Left kidney (tissue), 1 donor: ENCODE measurements at regions not wholly inside any gene's neighbourhood (a gene's known extent, or its start where the extent isn't known, plus 50 kb on each side); places are given as distances from the start of the nearest gene placed in this dataset.
"Not testable (repeated sequence)": the region's sequence is repeated elsewhere in the genome, so short reads cannot be mapped to it uniquely, and the experiment has no call there.

Experiments used
- DNase-seq: peaks from one replicate; pipeline ENCODE4 v3.0.0-alpha.2; 2013

- DNase-seq: no peak
Observed at GRCh38 chr6:151154418-151154817, 85.3 kb upstream of the AKAP12 start.

- DNase-seq: no peak
Observed at GRCh38 chr6:151155095-151155494, 84.7 kb upstream of the AKAP12 start.

GRCh38 chr6:151160929-151161757 lies 78.6 kb upstream of the AKAP12 start:
- DNase-seq: peak; percentile 83

GRCh38 chr6:151164383-151164782 lies 75.4 kb upstream of the AKAP12 start:
- DNase-seq: no peak

- DNase-seq: no peak
Observed at GRCh38 chr6:151166180-151166579, 73.6 kb upstream of the AKAP12 start.

GRCh38 chr6:151167034-151167433 lies 72.7 kb upstream of the AKAP12 start:
- no peak for DNase-seq

- no peak for DNase-seq
Observed at GRCh38 chr6:151170622-151171246, 69.0 kb upstream of the AKAP12 start.

- DNase-seq: no peak
Observed at GRCh38 chr6:151172751-151173150, 67.0 kb upstream of the AKAP12 start.

GRCh38 chr6:151175662-151176445 lies 63.9 kb upstream of the AKAP12 start:
- DNase-seq: no peak

GRCh38 chr6:151176911-151177770 lies 62.6 kb upstream of the AKAP12 start:
- no peak for DNase-seq

- DNase-seq: no peak
Observed at GRCh38 chr6:151178373-151178772, 61.4 kb upstream of the AKAP12 start.

GRCh38 chr6:151179321-151179720 lies 60.4 kb upstream of the AKAP12 start:
- DNase-seq: no peak

GRCh38 chr6:151180330-151181048 lies 59.3 kb upstream of the AKAP12 start:
- DNase-seq: no peak

- DNase-seq: no peak
Observed at GRCh38 chr6:151181706-151182363, 57.9 kb upstream of the AKAP12 start.

GRCh38 chr6:151182958-151183357 lies 56.8 kb upstream of the AKAP12 start:
- DNase-seq: not testable (repeated sequence)

GRCh38 chr6:151185148-151185547 lies 54.6 kb upstream of the AKAP12 start:
- no peak for DNase-seq

GRCh38 chr6:151186306-151186705 lies 53.5 kb upstream of the AKAP12 start:
- DNase-seq: no peak

GRCh38 chr6:151186804-151187330 lies 52.9 kb upstream of the AKAP12 start:
- DNase-seq: no peak
